Fibroblast of skin of right quadriceps (primary cell): ENCODE measurements at regions not wholly inside any gene's neighbourhood (a gene's known extent, or its start where the extent isn't known, plus 50 kb on each side); places are given as distances from the start of the nearest gene placed in this dataset.
"Not testable (repeated sequence)": the region's sequence is repeated elsewhere in the genome, so short reads cannot be mapped to it uniquely, and the experiment has no call there.

Source experiments
- DNase-seq: peaks from one replicate; pipeline ENCODE4 v3.0.0-alpha.2; 2013

DNA sequence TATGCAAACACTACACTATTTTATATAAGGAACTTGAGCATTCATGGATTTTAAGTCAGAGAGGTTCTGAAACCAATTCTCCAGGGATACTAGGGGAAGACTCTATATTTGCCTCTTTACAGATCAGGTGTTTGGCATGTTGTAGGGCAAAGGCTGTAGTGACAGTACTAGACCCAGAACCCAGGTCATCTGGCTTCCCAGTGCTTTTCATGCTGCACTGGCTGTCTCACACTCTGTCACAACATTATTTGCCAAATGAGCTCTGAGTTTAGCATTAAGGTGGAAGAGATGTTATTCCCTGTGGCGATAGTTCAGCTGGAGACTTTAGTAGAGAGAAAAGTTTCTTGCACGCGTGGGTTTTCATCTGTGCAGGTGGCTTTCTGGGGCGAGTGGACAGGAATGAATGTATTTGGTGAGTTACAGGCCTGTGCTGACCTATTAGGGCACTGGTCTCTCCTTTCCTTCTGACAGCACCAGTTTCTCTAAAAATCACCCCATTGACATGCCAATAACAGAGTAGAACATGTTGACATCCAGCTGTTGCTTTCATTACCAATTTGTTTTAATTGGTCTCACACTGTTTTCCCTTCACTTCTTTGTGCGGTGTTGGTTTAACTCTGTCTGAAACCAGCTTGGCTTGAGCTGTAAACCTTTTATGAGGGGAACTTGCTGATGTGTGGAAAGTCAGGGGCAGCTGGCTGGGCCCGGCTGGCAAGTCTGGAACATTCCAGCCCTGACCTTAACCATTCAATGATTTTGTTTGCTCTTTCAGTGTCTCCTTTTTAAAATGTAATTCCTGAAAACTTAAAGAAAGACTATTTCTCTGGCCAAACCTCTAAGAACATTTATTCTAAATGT, 643.0 kb upstream of the FAM98A start:
- no peak for DNase-seq

- DNase-seq: no peak
Measured at GRCh38 chr2:34239511-34239910, 640.4 kb upstream of the FAM98A start.

GRCh38 chr2:34234823-34235222, 635.7 kb upstream of the FAM98A start:
- DNase-seq: no peak

- no peak for DNase-seq
Measured at GRCh38 chr2:34229998-34230397, 630.9 kb upstream of the FAM98A start.

DNA sequence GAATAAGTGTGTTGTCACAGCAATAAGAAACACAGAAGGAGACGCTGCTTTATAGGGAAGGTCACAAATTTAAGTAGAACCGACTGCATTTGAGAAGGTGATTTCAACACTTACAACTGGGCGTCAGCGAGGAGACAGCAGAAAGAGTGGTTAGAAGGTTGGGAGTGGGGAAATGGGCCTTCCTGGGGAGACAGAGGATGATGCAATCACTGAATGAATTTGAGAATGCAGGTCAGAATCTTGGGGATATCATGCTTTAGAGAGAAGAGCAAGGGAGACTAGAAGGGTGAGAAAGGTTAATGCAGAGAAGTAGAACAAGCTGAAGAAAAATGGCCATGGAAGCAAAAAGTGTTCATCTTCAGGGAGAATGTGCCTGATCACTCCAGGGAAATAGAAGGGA, 616.1 kb upstream of the FAM98A start:
- DNase-seq: no peak

GRCh38 chr2:34210382-34210781, 611.3 kb upstream of the FAM98A start:
- not testable (repeated sequence) for DNase-seq

GRCh38 chr2:34204560-34204959, 605.5 kb upstream of the FAM98A start:
- no peak for DNase-seq

GRCh38 chr2:34201099-34201498, 602.0 kb upstream of the FAM98A start:
- no peak for DNase-seq

DNA sequence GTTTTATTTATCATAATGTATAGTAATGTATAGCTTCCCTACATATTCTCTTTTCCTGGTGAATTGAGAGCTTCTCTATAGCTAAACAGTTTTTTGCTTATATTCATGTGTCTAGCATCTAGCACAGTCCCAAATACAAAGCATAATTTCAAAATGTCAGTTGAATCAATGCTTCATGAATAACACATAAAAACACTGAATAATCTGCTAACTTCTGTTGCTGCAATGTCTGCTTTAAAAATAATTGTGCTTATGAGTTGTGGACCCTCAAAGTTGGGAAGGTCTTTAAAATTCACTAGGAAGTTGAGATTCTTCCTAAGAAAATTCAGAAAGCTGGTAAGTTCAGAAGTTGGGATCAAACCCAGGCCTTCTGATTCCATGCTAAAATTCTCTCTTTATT, 600.9 kb upstream of the FAM98A start:
- no peak for DNase-seq

DNA sequence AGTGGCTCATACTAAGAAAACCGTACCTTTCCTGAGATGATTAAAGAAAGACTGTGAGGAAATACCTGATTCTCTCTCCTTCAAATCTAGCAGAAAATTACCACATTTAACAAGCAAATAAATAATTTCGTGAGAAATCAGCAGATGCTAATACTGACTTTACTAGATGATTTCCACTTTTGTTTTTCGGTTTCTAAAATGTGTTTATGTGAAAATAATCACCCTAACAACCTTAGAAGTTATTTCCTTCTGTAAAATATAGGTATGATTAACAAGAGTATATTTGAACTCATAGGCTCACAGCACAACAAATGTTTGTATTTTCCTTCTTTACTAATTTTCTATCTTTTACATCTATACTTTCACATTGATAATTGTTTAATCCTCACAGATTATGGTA, 594.1 kb upstream of the FAM98A start:
- no peak for DNase-seq

DNA sequence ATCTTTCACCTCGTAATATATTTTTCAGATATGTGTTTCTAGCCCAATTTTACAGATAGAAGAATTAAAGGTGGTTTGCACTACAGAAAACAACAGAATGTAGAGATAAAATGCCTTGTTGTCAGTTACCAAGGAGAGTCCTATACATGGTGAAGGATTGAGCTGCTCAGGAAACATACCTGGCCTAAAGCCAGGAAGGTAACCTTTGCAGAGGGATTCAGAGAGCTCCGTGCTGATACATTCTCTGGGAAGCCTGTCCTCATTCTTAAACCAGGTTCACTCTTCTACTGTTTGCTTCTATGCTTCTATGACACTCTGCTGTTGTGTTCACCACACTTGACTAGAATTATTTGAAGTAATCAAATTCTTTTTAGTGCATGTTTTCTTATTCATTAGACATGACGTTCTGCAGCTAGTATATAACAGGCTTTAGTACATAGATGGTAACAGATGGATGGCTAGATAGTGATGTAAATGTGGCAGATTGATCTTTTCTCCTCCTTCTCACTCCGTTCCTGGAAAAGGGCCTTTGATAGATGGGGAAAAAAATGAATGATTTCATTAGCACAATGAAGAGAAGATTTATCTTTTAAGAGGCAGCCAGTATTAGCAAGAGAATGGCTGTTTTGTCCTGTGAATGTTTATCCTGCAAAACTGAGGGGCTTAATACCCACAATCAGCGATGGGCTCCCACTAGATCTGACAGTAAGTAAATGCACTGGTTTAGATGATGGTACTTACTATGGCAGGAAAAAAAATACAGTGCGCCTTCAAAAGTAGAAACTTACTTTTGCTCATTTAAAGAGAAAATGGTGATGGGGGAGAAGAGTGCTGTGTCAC, 589.6 kb upstream of the FAM98A start:
- DNase-seq: no peak

- DNase-seq: no peak
Measured at GRCh38 chr2:34179511-34179910, 580.4 kb upstream of the FAM98A start.

DNA sequence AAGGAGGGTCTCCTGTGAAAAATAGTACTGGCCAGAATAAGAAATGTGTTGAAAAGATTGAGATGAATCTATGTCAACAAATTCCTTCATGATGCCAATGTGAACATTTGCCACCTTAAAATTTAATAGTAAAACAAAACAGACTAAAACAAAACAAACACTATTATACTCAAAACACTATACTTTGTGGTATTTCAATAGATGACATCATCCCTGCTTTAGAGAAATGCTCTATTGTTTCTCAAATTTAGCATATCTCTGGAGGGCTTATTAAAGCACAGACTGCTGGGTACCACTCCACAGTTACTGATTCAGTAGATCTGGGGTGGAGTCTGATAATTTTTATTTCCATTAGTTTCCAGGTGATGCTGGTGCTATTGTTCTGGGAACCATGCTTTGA, 579.4 kb upstream of the FAM98A start:
- DNase-seq: no peak

DNA sequence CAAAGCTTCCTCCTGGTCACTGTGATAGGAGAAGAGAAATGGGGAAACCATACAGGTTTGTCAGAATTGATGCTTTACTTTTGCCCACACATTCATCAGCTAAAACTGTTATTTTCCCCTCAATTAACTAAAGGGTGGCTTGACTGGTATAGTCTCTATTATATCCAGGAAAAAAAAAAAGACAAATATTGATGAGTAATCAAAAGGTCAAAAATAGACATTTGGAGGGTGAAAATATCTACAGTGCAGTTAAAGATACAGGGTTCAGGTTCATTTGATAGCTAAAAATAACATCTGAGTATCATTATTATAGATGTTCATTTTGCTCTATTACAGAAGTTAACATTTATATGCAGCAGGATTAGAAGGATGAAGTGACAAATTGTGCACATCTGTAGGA, 577.6 kb upstream of the FAM98A start:
- no peak for DNase-seq

DNA sequence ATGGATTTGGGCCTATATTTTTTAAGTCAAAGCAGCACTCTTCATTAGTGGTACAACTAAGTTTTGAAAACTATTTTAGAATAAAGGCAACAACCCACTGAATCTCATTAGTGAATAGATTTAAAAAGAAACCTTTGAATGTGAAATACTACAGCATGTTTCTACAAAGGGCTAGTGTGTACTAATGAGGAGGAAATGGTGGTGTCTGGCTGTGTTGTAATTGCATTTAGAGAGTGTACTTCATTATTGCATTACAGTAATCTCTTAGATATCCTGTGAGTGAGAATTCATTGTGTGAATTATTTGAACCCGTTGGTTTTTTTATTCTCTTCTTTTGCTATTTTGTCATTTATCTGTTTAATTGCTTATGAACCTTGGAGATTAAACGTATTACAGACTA, 575.4 kb upstream of the FAM98A start:
- no peak for DNase-seq

DNA sequence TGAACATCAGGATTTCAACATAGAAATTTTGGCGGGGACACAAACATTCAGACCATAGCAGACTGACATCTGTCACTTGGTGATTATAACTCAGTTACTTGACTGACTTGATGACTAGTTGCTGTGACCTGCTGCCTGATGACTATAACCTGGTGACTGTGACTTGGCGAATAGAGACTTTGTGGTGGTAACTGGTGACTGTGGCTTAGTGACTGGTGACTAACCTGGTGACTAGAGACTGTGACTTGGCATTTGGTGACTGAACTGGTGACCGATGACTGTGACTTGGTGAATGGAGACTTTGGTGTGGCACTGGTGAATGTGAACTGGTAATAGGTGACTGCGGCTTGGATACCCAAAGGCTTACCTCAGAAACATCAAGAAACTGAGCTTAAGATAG, 563.1 kb upstream of the FAM98A start:
- DNase-seq: no peak

DNA sequence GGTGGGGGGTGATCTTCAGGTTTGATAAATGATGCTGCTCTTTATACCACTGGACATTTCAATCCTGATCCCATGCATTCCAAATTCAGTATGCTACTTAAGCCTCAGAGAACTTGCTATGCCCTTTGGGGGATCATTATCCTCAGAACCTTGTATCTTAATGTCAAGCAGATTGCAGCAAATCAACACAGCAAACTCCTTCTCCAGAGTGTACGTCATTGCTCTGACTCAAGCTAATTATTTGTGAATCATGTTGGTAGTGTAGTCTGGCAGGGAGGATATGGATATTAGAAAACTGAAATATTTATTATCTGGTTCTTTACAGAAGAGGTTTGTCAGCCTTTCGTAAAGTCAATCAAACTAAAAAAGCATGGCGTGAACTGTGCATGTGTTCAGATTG, 562.5 kb upstream of the FAM98A start:
- DNase-seq: no peak

- no peak for DNase-seq
Measured at GRCh38 chr2:34159901-34160300, 560.8 kb upstream of the FAM98A start.

DNA sequence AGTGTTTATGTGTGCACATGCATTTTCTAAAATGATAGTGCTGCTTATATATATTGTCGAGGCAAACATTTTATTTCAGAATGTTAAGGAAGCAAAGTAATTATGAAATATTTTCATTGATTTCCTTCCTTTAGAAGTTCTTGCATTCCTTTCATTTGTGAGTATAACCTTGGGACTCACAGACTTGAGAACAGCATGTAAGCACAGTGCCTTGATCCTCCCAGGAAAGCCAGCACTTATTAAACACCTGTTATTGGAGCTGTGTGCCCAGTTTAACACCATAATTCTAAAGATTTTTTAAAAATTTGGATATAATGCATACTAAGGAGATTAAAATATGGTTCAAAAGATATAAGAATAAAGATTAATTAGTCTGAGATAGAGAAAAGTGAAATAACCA, 554.4 kb upstream of the FAM98A start:
- no peak for DNase-seq

DNA sequence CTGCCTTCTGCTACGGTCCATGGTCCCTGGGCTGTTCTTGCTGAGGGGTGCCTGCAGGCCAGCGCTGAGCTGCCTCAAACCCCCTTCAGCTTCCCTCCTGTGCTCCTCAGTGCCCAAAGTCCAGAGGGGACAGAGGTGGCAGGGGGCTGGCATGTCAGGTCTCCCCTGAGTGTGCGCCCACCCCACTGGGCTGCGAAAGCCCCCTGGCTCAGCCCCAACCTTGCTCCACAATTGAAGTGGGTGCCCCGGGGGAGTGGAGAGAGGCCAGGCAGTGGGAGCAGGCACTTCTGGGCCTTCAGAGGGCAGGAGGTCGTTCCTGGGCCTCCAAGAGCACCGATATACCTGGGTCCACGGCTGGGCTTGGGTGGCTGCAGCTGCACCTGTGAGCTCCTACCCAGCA, 548.7 kb upstream of the FAM98A start:
- no peak for DNase-seq

GRCh38 chr2:34143149-34143548, 544.0 kb upstream of the FAM98A start:
- DNase-seq: no peak

GRCh38 chr2:34142531-34143008, 543.5 kb upstream of the FAM98A start:
- DNase-seq: not testable (repeated sequence)

DNA sequence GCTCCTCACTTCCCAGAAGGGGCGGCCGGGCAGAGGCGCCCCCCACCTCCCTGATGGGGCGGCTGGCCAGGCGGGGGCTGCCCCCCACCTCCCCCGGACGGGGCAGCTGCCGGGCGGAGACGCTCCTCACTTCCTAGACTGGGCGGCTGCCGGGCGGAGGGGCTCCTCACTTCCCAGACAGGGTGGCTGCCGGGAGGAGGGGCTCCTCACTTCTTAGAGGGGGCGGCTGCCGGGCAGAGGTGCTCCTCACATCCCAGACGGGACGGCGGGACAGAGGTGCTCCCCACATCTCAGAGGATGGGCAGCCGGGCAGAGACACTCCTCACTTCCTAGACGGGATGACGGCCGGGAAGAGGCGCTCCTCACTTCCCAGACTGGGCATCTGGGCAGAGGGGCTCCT, 534.0 kb upstream of the FAM98A start:
- not testable (repeated sequence) for DNase-seq

GRCh38 chr2:34126279-34126678, 527.2 kb upstream of the FAM98A start:
- DNase-seq: no peak
